ENCODE measurements at regions not wholly inside any gene's neighbourhood (a gene's known extent, or its start where the extent isn't known, plus 50 kb on each side); places are given as distances from the start of the nearest gene placed in this dataset.

- no peak overlapping the region for H3K9ac ChIP-seq
- no peaks in the 10 kb centered on the region for H3K79me2 ChIP-seq (ENCODE audit: insufficient read depth, low read depth)
- no peak for TF ChIP-seq CTCF (conservative IDR thresholded peaks at IDR 0.05; ENCODE audit: low read depth, low read length)
- no peak overlapping the region for H3K4me2 ChIP-seq
- no peak overlapping the region for H2AFZ ChIP-seq (ENCODE audit: low read depth)
- no peak overlapping the region for H3K4me3 ChIP-seq (IDR thresholded peaks at IDR 0.05; ENCODE audit: insufficient read depth, low read depth, low read length)
- H3K4me1 ChIP-seq (ENCODE audit: low read depth, poor library complexity, severe bottlenecking) = no peaks in the 10 kb centered on the region
- no peak overlapping the region for H3K27ac ChIP-seq
- H3K36me3 ChIP-seq (ENCODE audit: insufficient read depth) = no peaks in the 10 kb centered on the region
- no peaks in the 10 kb centered on the region for H3K27me3 ChIP-seq (ENCODE audit: insufficient read depth, low read depth)
- no peaks in the 10 kb centered on the region for H4K20me1 ChIP-seq (ENCODE audit: insufficient read depth)
Measured at GRCh38 chr21:23316190-23316589, 2291.1 kb downstream of the MRPL39 start.

- Histone ChIP-seq H3K4me3 (IDR thresholded peaks at IDR 0.05; ENCODE audit: insufficient read depth, low read depth, low read length) (no peak overlapping the region), H3K27ac (no peak overlapping the region), H3K79me2 (ENCODE audit: insufficient read depth, low read depth) (no peaks in the 10 kb centered on the region), H3K4me2 (no peak overlapping the region), H3K4me1 (ENCODE audit: low read depth, poor library complexity, severe bottlenecking) (no peaks in the 10 kb centered on the region), H2AFZ (ENCODE audit: low read depth) (no peak overlapping the region), H3K27me3 (ENCODE audit: insufficient read depth, low read depth) (no peaks in the 10 kb centered on the region), H3K9ac (no peak overlapping the region), H3K36me3 (ENCODE audit: insufficient read depth) (no peaks in the 10 kb centered on the region), H4K20me1 (ENCODE audit: insufficient read depth) (no peaks in the 10 kb centered on the region)
- no peak for TF ChIP-seq CTCF (conservative IDR thresholded peaks at IDR 0.05; ENCODE audit: low read depth, low read length)
Measured at GRCh38 chr21:23308741-23309140, 2298.5 kb downstream of the MRPL39 start.

- Histone ChIP-seq H3K27ac (no peak overlapping the region), H4K20me1 (ENCODE audit: insufficient read depth) (no peaks in the 10 kb centered on the region), H3K9ac (no peak overlapping the region), H3K27me3 (ENCODE audit: insufficient read depth, low read depth) (no peaks in the 10 kb centered on the region), H3K4me2 (no peak overlapping the region), H3K36me3 (ENCODE audit: insufficient read depth) (no peaks in the 10 kb centered on the region), H2AFZ (ENCODE audit: low read depth) (no peak overlapping the region), H3K4me1 (ENCODE audit: low read depth, poor library complexity, severe bottlenecking) (no peaks in the 10 kb centered on the region), H3K79me2 (ENCODE audit: insufficient read depth, low read depth) (no peaks in the 10 kb centered on the region), H3K4me3 (IDR thresholded peaks at IDR 0.05; ENCODE audit: insufficient read depth, low read depth, low read length) (no peak overlapping the region)
- TF ChIP-seq CTCF (conservative IDR thresholded peaks at IDR 0.05; ENCODE audit: low read depth, low read length) = no peak
Measured at GRCh38 chr21:23307065-23307464, 2300.2 kb downstream of the MRPL39 start.

- Histone ChIP-seq H3K27ac (no peak overlapping the region), H3K4me1 (ENCODE audit: low read depth, poor library complexity, severe bottlenecking) (no peaks in the 10 kb centered on the region), H4K20me1 (ENCODE audit: insufficient read depth) (no peaks in the 10 kb centered on the region), H3K9ac (no peak overlapping the region), H2AFZ (ENCODE audit: low read depth) (no peak overlapping the region), H3K4me3 (IDR thresholded peaks at IDR 0.05; ENCODE audit: insufficient read depth, low read depth, low read length) (no peak overlapping the region), H3K36me3 (ENCODE audit: insufficient read depth) (no peaks in the 10 kb centered on the region), H3K79me2 (ENCODE audit: insufficient read depth, low read depth) (no peaks in the 10 kb centered on the region), H3K27me3 (ENCODE audit: insufficient read depth, low read depth) (no peaks in the 10 kb centered on the region), H3K4me2 (no peak overlapping the region)
- TF ChIP-seq CTCF (conservative IDR thresholded peaks at IDR 0.05; ENCODE audit: low read depth, low read length) = no peak
Measured at GRCh38 chr21:23292292-23292691, 2294.1 kb downstream of the NCAM2 start.

- Histone ChIP-seq H3K36me3 (ENCODE audit: insufficient read depth) (no peaks in the 10 kb centered on the region), H3K4me1 (ENCODE audit: low read depth, poor library complexity, severe bottlenecking) (no peaks in the 10 kb centered on the region), H3K79me2 (ENCODE audit: insufficient read depth, low read depth) (no peaks in the 10 kb centered on the region), H4K20me1 (ENCODE audit: insufficient read depth) (no peaks in the 10 kb centered on the region), H3K27me3 (ENCODE audit: insufficient read depth, low read depth) (no peaks in the 10 kb centered on the region), H3K4me3 (IDR thresholded peaks at IDR 0.05; ENCODE audit: insufficient read depth, low read depth, low read length) (no peak overlapping the region), H3K9ac (no peak overlapping the region), H3K4me2 (no peak overlapping the region), H3K27ac (no peak overlapping the region), H2AFZ (ENCODE audit: low read depth) (no peak overlapping the region)
- TF ChIP-seq CTCF (conservative IDR thresholded peaks at IDR 0.05; ENCODE audit: low read depth, low read length) = no peak
Measured at GRCh38 chr21:23281917-23282316, 2283.7 kb downstream of the NCAM2 start.
